ENCODE measurements at regions not wholly inside any gene's neighbourhood (a gene's known extent, or its start where the extent isn't known, plus 50 kb on each side); places are given as distances from the start of the nearest gene placed in this dataset.
A peak's percentile ranks its signal among the peaks of the same experiment; 100 is the strongest.
"Not testable (repeated sequence)": the region's sequence is repeated elsewhere in the genome, so short reads cannot be mapped to it uniquely, and the experiment has no call there.

DNA sequence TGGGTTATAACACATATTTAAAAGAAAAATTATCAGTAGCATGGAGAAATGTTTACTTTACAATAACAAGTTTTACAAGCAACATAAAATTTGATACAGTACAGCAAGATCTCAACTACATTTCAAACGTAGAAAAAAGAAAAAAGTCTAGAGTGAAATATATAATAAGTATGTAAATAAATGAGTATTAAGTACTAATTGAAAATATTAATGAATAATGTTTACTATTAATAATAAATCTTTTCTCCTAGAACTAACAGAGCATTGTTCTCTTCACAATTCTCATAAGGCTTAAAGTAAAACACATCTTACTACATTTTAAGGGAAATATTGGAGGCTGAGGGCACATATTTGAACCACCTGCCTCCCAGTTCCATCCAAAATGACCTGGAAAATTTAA is 72.1 kb downstream of the TMEM212 start:
- DNase-seq: no peak

DNA sequence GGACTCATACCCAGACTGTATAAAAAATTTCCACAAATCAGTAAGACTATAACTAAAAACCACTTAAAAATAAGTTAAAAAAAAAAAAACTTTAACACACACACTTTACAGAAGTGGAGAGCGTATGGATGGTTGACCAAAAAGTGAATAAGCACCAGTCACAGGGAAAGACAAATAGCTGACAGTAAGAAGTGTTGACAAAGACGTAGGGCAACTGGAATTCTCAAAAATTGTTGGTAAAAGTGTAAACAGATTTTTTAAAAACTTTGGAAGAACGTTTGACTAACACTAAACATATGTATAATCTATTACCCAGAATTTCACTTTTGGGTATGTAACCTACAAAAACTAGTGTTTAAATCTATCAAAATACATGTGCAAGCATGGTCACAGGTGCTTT is 73.7 kb downstream of the TMEM212 start:
- no peak for DNase-seq

DNA sequence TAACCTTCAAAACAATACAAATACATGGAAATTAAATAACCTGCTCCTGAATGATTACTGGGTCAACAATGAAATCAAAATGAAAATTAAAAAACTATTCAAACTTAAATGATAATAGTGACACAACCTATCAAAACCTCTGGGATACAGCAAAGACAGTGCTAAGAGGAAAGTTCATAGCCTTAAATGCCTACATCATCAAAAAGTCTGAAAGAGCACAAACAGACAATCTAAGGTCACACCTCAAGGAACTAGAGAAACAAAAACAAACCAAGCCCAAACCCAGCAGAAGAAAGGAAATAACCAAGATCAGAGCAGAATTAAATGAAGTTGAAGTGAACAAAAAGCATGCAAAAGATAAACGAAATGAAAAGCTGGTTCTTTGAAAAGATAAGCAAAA is 79.5 kb downstream of the TMEM212 start:
- not testable (repeated sequence) for DNase-seq

DNA sequence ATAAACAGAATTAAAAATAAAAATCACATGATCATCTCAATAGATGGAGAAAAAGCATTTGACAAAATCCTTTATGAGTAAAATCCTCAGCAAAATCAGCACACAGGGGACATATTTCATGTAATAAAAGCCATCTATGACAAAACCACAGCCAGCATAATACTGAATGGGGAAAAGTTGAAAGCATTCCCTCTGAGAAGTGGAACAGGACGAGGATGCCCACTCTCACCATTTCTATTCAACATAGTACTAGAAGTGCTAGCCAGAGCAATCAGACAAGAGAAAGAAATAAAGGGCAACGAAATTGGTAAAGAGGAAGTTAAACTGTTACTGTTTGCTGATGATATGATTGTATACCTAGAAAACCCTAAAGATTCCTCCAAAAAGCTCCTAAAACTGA is 80.5 kb downstream of the TMEM212 start:
- not testable (repeated sequence) for DNase-seq

DNA sequence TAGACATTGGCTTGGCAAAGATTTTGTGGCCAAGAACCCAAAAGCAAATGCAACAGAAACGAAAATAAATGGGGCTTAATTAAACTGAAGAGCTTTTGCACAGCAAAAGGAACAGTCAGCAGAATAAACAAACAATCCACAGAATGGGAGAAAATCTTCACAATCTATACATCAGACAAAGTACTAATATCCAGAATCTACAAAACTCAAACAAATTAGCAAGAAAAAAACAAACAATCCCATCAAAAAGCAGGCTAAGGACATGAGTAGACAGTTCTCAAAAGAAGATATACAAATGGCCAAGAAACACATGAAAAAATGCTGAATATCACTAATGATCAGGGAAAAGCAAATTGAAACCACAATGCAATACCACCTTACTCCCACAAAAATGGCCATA is 81.7 kb downstream of the TMEM212 start:
- DNase-seq: not testable (repeated sequence)

DNA sequence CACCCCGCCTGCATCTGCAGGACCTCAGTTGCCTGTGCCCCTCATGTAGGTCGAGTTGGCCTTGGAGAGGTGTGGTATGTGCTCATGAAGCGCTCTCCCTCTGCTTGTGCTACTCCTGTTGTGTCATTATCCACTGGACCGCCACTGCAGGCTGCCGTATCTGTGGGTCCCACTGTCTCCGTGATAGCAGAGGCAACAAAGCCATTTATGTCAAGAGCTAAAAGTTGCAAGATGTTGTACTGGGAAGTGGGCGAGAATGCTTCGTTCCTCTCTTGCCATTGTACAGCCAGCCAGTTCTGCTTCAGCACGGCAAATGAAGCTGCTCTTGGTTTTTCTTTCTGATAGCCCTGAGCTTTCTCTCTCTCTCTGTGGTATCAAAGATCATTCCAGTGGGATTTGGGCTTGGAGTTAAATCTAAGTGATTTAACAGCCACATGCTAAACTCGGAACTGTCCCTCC is 89.0 kb downstream of the TMEM212 start:
- DNase-seq: no peak

DNA sequence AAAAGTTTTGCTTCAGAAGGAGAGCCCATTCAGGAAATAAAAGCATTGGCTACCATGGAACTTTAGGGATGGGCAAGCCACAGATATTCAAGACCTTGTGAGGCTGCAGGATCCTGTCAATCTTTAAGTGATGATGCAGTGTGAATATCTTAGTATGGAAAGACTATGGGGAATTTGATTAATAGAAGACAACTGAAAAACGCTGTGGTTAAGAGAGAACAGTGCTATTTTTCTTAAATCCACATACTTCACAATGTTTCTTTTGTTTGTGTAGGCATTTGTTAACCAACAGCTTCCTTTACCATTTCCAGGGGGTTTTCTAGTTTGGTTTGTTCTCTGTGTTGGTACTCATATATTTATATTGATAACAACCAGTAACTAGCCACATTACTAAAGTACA is 90.3 kb downstream of the TMEM212 start:
- no peak for DNase-seq

DNA sequence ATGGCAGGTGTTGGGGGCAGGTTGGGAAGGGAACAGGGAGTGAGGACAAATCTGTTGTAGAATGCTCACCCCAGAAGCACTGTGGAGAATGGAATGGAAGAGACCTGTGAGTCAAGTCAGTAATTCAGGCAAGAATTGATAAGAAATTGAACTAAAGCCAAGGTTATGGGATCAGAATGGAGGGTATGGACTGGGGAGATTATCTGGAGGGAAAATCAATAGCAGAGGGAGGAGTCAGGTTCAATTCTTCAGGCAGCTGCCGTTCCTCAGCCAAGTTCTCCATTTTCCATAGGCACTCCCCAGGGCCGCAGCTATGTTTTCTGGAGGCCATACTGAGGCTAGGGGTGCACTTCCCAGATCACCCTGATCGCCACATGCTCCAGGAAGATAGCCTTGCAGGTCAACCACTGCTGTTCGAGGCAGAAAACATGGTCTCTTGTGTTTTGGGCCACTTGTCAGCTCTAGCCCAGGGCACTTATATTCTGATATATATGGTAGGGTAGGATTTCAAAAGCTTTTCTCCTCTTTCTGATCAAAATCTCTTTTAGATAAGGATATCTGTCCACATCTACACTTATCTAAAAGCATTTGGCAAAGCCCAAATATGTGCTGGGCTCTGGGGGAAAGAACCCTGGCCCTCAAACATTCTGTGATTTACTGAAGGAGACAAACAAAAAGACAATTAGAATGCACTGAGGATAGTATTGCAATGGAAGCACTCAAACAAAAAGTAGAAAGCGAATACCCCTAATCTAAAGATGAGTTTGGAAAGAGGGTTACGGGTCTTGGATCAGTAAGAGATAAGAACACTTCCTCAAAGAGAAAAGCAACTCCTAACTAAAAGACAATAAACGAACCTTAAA is 92.3 kb downstream of the TMEM212 start:
- no peak for DNase-seq

DNA sequence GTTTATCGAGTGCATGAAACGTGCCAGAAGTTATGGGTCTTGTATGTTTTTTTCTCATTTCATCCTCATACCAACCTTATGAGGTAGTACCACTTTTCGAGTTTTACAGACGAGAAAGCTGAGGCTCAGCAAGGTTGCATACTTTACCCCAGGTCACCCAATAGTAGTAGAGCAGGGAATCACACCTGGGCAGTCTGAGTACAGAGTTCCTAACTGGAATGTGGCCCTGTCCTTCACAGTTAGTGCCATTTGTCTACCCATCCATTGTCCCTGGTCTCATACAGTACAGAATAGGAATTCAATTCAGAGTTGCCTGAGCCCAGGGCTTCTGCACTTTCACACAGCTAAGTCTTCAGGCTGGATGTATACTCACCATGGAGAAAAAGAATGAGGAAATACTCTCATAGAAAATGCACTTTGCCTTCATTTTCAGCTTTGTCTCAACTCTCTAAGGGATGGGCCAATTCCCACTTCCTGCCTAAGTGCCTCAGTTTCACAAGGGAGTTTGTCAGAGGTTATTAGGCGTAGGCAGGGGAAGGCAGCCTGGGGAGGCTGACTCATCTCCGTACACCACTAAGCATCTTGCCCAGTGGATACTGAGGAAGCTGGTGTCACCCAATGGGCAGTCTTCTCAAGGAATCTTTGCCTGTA is 93.2 kb downstream of the TMEM212 start:
- DNase-seq: peak; percentile 69

DNA sequence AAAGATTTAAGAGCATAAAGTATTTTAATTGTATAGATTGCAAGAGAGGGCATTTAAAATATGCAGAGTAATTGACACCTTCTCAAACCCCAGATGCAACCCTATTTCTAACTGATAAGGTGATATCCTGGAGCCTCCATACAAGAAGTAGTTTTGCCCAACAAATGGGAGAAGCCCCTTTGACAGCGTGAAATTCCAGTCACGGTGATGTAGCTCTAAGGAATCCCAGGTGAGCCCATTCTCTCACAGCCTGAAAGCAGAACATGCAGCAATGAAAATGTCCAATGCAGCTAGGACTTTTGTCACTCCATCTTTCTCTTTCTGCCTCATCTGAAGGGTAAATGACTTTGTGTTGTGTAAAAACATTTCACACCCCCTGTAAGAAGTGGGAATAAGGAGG is 96.4 kb downstream of the TMEM212 start:
- no peak for DNase-seq

DNA sequence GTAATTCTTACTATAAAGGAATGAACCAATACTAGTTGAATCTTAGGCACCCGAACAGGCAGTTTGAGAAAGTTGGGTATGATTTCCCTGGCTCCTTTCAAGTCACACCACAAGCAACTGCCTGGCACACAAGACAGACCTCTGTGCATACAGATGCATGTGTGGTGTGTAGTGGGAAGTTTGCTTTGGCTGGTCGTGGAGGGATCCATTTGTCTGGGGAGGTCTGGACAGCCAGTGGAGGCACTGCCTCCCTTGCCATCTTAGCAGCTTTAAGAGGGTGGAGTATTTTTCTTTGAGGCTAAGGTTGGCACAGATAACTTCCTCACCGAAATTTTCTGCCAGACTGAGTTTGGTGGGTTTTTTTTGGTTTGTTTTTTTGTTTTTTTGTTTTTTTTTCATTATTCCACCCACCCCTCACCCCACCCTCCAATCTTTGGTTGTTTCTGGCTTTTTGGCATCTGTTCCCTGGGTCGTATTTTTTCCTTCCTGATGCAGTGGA is 97.1 kb downstream of the TMEM212 start:
- DNase-seq: no peak

DNA sequence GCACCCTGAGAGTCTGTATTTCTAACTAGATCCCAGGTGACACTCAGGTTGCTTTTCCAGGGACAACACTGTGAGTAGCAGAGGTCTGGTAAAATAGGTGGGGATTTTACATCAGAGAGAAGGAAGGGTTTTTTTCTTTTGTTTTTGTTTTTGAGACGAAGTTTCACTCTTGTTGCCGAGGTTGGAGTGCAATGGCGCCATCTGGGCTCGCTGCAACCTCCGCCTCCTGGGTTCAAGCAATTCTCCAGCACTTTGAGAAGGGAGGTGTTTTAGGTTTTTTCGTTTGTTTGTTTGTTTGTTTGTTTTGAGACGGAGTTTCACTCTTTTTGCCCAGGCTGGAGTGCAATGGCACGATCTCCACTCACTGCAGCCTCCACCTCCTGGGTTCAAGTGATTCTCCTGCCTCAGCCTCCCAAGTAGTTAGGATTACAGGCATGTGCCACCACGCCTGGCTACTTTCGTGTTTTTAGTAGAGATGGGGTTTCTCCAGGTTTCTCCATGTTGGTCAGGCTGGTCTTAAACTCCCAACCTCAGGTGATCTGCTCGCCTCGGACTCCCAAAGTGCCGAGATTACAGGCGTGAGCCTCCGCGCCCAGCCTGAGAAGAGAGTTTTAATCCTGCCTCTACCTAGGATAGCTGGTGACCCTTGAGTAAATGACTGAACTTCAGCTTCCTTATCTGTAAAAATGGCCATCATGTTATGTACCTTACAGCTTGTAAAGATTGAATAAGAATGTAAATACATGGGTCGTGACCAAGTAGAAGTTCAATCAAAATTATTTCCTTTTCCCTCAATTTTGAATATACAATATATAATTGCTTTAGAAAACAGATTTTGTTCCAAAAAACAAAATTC is 95.9 kb upstream of the FNDC3B start:
- no peak for DNase-seq

DNA sequence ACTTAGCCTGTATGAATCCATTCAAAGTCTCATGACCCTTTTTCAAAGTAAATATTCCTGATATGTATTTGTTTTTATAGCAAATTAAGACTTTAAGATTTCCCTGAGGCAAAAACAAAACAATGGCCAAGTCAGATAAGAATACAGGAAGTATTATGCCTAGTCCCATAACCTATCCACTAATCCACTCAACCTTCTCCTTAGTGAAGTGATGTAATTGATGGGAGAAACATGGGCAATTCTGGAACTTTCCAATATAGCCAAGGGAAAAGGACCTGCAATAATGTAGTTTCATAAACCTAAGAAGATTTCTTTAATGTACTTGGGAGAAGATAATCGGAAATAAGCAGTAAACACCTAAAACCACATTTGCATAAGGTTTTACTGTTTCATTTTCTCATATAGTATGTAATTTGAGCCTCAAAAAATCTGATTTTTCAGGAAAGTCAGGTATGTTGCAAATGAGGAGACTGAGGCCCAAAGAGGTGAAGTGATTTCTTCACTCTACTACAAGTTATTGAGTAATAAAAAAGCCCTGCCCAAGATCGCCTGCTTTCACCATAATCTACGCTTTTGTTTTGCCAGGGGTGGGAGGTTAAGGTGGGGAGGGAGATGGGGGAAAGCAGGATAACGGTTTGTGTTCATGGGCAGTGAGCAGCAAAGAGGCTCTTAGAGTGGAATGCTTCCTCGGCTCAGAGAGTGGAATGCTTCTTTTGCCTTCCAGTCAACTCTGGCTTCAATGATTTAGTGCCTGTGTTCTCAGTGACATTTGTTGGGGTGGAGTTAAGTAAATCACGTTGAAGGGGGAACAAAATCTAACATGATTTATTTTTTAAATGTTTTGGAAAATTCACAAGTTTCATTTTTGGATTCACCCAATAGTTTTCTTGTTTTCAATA is 95.0 kb upstream of the FNDC3B start:
- peak; percentile 45 for DNase-seq

DNA sequence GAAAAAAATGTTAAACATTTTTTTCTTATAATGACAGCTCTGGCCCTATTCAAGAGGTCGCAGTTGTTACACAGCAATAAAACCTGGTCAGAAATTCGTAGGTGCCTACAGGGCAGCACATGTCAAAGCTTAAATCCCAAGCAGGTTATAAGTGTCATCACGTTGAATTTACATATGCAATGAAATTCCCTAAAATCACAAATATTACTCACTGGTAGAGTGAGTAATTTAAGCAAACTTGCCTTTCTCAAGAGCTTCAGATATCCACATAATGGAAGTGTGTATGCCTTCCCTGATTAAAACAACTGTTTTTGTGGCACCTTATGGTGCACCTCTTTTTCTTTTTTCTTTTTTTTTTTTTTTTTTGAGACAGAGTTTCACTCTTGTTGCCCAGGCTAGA is 90.7 kb upstream of the FNDC3B start:
- DNase-seq: no peak

DNA sequence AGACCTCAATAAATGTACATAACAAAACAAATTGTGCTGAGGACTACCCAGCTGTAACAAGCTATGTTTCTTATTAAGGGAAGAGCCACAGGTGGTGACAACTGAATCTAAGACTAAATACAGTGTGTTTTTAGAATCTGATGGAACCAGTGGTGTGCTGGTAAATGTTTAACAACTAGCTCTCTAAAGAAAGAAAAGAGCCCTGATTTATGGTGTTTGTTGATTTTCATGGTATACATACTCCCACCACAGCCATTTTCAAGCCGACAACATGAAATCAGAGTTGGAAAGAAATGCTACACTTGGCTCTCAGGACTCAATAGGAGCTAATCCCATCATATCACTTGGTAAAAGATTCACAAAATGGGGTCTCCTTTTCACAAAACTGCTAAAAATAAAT is 89.8 kb upstream of the FNDC3B start:
- DNase-seq: no peak

DNA sequence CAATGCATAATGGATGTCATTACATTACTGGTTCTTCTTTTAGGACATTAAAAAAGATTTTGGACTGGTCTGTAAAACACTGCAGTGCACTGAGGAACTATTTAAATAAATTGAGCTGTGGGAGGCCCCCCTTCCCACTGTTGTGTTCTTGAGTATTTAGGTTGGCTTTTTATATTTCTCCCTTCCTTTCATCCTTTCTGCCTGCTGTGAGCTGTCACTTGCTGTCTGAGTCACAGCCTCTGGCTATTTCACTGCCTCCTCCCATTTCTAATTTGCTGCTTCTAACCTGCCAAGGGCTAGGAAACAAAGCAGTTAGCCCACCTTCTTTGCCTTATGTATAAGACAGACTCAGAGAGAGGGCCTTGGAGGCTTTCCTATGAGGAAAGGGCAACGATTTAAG is 89.0 kb upstream of the FNDC3B start:
- peak; percentile 43 for DNase-seq

DNA sequence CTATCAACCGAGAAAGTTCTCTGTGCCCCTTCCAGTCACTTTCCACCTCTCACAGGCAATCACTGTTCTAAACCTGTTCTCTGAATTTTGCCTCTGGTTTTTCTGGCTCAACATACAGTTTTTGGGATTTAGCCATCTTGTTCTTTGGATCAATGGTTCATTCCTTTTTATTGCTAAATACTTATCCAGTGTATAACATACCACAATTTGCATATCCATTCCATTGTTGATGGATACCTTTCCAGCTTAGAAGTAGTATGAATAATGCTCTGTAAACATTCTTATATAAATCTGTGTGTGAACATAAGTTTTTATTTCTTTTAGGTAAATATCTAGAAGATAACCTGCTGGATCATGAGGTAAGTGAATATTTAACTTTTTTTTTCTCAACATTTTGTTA is 87.8 kb upstream of the FNDC3B start:
- DNase-seq: no peak

DNA sequence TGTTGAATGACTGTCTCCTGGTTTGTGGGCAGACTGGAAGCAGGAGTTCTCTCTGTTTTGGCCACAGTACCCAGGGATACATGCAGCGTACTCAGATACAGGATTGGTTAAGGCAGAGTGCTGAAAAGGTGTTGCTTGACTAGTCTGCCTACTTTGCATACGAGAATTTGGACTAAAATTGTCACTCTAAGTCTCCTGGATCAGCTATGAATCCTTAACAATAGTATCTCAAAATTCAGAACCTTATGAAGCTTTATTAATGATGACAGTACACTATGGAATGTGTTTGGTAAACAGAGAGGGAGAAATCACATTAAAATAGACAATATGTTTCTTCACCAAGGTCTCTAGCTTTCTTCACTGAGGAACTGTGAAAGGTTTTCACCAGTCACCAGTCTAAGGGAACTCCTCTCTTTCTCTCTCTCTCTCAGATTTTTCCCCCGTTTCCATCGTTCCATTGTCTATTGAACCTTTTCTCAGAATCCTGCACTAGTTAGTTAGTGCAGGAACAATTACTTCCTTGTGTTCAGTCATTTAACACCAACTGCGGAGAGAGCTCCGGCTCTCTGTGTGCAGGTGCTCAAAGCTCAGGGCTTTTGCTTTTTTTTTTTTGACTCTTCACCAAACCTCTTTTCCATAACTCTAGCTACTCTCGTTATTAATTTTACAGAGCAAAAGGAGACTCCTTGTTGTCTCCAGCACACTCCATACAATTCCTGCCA is 85.9 kb upstream of the FNDC3B start:
- no peak for DNase-seq

DNA sequence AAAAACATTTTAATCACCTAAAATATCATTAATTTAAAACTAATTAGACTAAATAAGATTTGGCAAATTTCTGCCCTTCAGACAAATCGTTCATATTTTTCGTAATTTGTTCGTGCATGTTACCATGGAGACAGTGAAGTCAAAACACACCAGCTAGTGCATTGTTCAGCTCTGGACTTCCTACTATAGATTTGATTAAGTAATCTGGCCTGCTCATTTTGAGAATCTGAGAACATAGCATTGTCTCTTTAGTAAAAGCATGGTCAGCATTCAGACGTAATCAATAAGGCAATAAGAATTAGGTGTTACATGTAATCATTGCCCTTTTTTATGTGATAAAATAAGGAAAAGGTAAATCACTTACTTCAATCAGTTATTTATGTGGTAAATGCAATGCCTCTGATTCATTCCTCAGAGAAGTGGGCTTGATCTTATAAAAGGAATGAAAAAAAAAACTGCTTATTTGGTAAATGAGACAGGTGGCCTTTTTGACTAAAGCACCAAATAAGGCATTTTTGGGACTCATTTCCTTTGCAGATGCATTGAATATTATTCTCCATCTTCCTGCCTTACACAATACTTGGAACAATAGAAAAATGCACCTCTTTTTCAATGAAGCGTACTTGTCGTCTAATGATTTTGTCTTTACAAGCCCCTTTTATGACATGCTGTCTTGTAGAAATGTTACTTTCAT is 84.5 kb upstream of the FNDC3B start:
- no peak for DNase-seq

DNA sequence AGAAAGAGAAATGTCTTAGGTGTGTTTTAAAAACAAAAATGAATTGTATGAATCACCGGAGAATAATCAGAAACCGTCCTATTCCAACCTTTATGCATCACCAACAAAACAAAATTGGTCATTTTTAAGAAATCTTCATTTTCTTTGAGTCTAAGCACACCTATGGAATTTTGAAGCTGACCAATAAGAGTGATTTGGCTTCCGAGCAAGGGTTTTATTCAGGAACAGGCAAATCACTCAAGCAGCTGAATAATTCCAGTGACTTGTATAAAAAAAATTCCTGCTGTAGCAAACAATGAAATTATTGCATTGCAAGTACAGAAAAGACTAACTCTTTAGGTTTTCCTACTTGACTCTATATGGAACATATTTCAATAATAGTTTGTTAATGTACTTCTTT is 83.8 kb upstream of the FNDC3B start:
- DNase-seq: no peak

DNA sequence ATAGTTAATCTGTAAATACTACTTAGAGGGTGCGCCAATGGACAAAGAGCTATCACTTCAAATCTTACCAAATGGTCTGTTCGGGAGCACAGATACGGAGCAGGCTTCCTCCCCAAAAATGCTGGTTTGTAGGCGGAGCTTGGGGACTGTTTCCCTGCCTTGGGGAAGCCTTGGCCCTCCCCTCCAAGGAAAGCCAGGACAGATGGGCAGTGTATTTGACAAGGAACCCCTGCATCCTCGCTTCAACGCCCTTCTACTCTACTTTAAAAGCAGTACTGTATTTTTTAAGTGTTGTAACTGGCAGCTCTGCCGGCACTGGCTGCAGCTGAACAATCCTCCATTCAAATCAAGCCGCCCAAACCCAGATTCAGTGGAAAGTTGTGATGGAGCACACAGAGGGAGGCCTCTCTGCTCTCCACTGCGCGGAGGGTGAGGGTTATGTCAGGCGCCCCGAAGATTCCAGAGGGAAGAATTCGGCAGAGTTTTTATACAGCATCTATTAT is 83.1 kb upstream of the FNDC3B start:
- DNase-seq: no peak

Data from fibroblast of skin of right quadriceps (primary cell).